Coronary artery (tissue), 2 donors: ENCODE measurements at regions not wholly inside any gene's neighbourhood (a gene's known extent, or its start where the extent isn't known, plus 50 kb on each side); places are given as distances from the start of the nearest gene placed in this dataset.

Experiments used
- DNase-seq: peaks from one replicate; pipeline ENCODE4 v3.0.0-alpha.2; 2017; ENCODE audit warnings: low spot score
- H3K27ac ChIP-seq, 2 donors: fragments of 200-600 bp; sonication (generic); one replicate each; pipeline ENCODE4 v1.5.1; 2016 to 2019
- H3K4me3 ChIP-seq: fragments of 200-600 bp; sonication (generic); 2 replicates; pipeline ENCODE4 v1.5.1; 2016; ENCODE audit warnings: mild to moderate bottlenecking, moderate library complexity
- CTCF ChIP-seq: fragments of 200-600 bp; sonication (generic); IDR thresholded peaks from one replicate; pipeline ENCODE4 v1.5.1; 2019; ENCODE audit warnings: antibody characterized with exemption

GRCh38 chr10:9681655-9682054 is 1336.0 kb upstream of the CELF2 start:
- no peak for TF ChIP-seq CTCF
- no peak overlapping the region for H3K4me3 ChIP-seq
- DNase-seq = no peak
- no peak overlapping the region for H3K27ac ChIP-seq

GRCh38 chr10:9682802-9683201 is 1334.9 kb upstream of the CELF2 start:
- DNase-seq = no peak
- Histone ChIP-seq H3K4me3 (no peak overlapping the region), H3K27ac (no peak overlapping the region)
- TF ChIP-seq CTCF = no peak

- no peak overlapping the region for H3K27ac ChIP-seq
- no peak for TF ChIP-seq CTCF
- no peak for DNase-seq
- H3K4me3 ChIP-seq = no peak overlapping the region
These were observed 1333.5 kb upstream of the CELF2 start for GRCh38 chr10:9684186-9684585.

GRCh38 chr10:9685596-9685995 is 1332.1 kb upstream of the CELF2 start:
- Histone ChIP-seq H3K27ac (no peak overlapping the region), H3K4me3 (no peak overlapping the region)
- no peak for TF ChIP-seq CTCF
- no peak for DNase-seq

- DNase-seq = no peak
- H3K4me3 ChIP-seq = no peak overlapping the region
- TF ChIP-seq CTCF = no peak
- no peak overlapping the region for H3K27ac ChIP-seq
These were observed 1329.0 kb upstream of the CELF2 start for GRCh38 chr10:9688711-9689110.

- no peak overlapping the region for H3K27ac ChIP-seq
- no peak for TF ChIP-seq CTCF
- no peak for DNase-seq
- no peak overlapping the region for H3K4me3 ChIP-seq
These were observed 1310.5 kb upstream of the CELF2 start for GRCh38 chr10:9707216-9707615.

GRCh38 chr10:9709849-9710248 is 1307.8 kb upstream of the CELF2 start:
- no peak overlapping the region for H3K27ac ChIP-seq
- no peak for TF ChIP-seq CTCF

More at GRCh38 chr10:9709849-9710248, 1307.8 kb upstream of the CELF2 start:
- no peak overlapping the region for H3K4me3 ChIP-seq
- DNase-seq = no peak
